GM18909 (cell line): ENCODE measurements at regions not wholly inside any gene's neighbourhood (a gene's known extent, or its start where the extent isn't known, plus 50 kb on each side); places are given as distances from the start of the nearest gene placed in this dataset.

Experiments
- ATAC-seq: cut with Tn5 transposase; IDR thresholded peaks from one replicate; pipeline ENCODE4 v1.9.1; 2021; ENCODE audit warnings: mild to moderate bottlenecking; ENCODE audit not compliant: unreplicated experiment, poor library complexity

DNA sequence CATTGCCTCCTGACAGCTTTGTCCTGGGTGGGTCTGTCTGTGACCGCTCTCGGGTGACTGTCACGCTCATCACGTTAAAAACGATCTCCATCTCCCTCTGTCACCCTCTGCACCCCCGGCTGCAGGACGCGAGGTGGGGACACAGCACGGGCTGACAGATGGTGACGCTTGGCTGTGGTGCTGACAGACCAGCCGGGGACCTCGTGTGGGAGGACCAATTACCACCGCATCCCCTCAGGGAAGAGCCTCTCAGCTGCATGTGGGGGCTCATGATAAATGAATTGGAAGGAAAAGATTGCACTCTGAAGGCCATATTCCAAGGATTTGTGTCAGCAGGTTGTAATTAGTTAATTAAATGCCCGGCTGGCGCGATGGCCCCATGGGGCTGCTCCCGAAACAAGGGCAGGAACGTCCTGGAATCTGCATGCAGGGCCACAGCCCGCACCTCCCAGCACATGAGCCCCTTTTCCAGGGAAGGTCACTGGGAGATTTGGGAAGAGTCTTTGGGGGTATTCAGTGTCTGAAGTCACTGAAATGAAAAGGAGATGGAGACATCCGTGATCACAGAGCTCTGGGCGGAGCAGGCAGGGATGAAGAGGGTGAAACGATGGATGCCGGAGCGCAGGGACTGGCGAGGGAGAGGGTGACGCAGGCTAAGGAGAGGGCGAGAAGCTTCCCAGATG is 87.1 kb downstream of the ERMARD start:
- no peak for ATAC-seq

DNA sequence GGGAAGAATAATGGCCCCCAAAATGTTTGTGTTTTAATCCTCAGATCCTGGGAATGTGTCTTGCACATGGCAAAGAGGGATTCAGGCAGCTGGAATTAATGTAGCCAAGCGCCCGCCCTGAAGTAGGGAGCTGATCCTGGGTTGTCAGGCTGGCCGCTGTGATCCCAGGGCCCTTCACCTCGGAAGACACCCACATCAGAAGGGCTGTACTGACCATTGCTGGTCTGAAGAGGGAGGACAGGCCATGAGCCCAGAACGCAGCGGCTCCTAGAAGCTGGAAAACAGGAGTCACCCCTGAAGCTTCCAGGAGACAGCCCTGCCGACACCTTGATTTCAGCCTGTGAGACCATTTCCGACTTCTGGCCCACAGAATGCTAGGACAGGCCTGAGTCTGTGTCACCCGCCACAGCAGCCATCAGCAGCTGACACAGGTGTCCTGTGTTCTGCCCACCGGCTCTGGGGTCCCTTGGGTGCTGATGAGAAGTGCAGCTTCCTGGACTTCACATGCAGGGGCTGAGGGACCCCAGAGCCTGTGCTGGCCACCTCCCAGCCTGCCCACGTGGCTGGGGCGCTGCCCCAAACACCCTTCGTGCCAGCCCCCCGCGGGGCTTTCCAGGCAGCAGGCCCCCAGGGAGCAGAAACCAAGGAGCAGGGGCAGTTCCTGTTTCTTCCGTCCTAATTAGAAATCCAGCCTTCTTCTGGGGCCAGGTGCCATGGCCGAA is 86.3 kb downstream of the ERMARD start:
- no peak for ATAC-seq

DNA sequence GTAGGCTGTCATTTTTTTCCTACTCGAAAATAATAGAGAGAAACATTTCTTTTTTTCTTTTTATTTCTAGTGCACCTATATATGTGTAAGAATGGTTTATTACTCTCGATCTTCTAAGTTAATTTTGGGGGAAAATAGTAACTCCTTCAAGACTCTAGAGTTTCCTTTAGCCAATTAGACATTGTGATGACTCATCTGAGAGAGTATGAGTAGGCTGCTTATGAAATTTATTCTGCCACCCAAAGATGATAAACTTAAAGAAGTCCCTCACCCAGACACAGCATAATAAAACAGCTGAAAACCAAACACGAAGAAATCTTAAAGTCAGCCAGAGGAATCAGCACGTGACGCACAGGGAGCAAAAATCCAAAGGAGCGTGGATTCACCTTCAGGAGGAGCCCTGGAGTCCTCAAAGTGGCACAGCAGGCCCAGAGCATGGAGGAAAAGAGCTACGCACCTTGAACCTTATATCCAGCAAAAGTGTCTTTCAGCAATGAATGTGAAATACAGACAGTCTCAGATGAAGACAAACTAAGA is 81.9 kb downstream of the ERMARD start:
- no peak for ATAC-seq

DNA sequence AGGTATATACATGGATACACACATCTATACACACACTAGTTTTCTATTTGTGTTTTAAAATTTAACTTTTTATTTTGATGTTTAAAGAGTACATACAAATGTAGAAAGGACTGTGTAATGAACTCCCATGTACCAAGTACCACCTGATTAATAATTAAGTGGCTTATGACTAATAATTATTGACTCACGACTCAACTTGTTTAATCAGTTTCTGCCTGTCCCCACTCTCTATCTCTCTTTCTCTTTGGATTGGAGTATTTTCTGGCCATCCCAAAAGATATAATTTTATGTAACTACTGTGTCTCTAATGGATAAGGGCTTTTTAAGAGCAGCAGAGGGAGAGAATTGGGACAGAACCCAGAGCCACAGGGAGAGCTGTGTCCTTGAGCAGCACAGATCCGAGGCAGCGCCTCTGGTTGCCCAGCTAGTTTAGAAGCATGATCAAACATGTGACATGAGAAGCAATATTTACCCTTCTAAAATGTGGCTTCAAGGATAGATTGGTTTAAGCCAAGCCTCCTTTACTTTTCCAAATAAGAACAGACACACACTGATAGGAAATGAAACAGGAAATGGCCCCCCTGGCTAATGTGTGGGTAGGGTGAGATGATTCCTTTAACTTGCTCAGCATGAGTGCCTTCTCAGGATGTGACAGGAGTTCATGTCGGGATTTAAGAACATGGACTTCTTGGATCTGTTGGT is 81.0 kb downstream of the ERMARD start:
- ATAC-seq, result no peak

DNA sequence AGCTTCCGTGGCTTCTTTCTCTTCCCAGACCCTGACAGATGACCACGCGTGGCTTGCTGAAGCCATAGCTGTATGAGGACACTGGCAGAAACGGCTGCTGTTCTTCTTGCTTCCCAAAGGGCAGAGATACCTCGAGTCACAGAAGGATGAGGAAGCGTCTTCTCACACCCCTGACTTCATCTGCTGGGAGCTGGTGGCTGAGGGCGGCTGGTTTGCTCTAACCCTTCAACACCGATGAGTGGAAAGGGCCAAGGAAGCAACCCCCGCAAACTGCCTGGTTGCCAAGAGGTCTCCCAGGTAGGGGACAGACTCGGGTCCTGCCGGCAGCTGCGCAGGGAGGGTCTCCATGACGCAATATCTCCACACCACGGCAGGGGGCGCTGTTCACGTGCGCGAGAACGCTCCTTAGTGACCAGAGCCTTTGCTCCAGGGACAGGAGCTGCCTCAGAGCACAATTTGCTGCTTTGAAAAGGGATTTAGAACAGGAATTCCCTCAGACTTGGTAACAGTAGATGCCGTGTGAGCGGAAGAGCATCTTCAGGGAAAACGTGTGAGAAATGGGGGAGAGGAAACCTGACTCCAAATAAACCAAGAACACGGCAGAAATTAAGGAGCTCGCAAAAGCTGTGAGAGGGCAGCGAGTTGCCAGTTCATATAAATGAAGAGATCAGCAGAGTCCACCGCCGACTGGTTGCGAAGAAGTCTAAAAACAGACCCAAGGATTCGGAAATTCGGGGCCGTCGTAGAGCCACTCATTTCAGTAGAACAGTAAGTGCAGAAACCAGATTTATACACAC is 80.2 kb downstream of the ERMARD start:
- peak; percentile 78 for ATAC-seq
